ENCODE measurements at regions not wholly inside any gene's neighbourhood (a gene's known extent, or its start where the extent isn't known, plus 50 kb on each side); places are given as distances from the start of the nearest gene placed in this dataset.

DNA sequence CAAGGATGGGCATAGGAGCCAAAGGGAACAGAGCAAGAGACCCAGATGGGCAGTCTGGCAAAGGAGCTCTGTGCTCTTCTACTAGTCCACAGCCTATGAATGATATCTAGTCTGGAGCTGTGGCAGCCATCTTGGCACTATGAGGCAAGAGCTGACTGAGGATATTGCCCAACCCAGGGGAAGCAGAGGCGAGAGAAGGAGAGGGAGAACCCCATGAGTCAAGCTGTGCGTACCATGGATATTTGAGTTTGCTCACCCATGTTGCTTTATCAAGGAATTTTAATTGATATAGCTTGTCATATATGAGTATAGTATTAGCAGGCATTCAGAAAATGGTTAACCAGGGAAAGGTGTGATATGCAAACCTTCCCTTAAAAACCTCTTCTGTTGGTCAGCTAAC, 420.9 kb downstream of the PRDM2 start:
- TF ChIP-seq, protein P1, sequence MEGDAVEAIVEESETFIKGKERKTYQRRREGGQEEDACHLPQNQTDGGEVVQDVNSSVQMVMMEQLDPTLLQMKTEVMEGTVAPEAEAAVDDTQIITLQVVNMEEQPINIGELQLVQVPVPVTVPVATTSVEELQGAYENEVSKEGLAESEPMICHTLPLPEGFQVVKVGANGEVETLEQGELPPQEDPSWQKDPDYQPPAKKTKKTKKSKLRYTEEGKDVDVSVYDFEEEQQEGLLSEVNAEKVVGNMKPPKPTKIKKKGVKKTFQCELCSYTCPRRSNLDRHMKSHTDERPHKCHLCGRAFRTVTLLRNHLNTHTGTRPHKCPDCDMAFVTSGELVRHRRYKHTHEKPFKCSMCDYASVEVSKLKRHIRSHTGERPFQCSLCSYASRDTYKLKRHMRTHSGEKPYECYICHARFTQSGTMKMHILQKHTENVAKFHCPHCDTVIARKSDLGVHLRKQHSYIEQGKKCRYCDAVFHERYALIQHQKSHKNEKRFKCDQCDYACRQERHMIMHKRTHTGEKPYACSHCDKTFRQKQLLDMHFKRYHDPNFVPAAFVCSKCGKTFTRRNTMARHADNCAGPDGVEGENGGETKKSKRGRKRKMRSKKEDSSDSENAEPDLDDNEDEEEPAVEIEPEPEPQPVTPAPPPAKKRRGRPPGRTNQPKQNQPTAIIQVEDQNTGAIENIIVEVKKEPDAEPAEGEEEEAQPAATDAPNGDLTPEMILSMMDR (IDR thresholded peaks at IDR 0.05; ENCODE audit: poor library complexity), result no peak
- TF ChIP-seq EZH2phosphoT487 (IDR thresholded peaks at IDR 0.05; ENCODE audit: low read depth, severe bottlenecking, unreplicated experiment) (no peak), EZH2 (IDR thresholded peaks at IDR 0.05; ENCODE audit: borderline replicate concordance) (no peak)
- Histone ChIP-seq H3K27ac (no peak overlapping the region), H3K4me2 (no peak overlapping the region), H3K36me3 (replicated peaks; ENCODE audit: insufficient read depth, low read depth) (no peaks in the 10 kb centered on the region), H3K9me3 (ENCODE audit: low read depth) (no peaks in the 10 kb centered on the region), H3K27me3 (peaks cover 11% of the 10 kb centered on the region), H3K79me2 (no peaks in the 10 kb centered on the region), H2AFZ (no peak overlapping the region), H3K9me2 (replicated peaks; ENCODE audit: insufficient read depth) (no peaks in the 10 kb centered on the region), H4K20me1 (ENCODE audit: insufficient read depth, poor library complexity, severe bottlenecking) (no peaks in the 10 kb centered on the region), H3K4me3 (no peak overlapping the region), H3K4me1 (ENCODE audit: insufficient read depth) (no peaks in the 10 kb centered on the region)
- DNase-seq (ENCODE audit: low spot score), result no peak
- WGBS (ENCODE audit: low lambda C conversion rate, missing lambda C conversion rate), result 100% methylated on average over 2 of the region's 2 CpGs

- Histone ChIP-seq H3K4me3 (no peak overlapping the region), H3K9me2 (replicated peaks; ENCODE audit: insufficient read depth) (no peaks in the 10 kb centered on the region), H3K9me3 (ENCODE audit: low read depth) (no peaks in the 10 kb centered on the region), H3K79me2 (no peaks in the 10 kb centered on the region), H4K20me1 (ENCODE audit: insufficient read depth, poor library complexity, severe bottlenecking) (no peaks in the 10 kb centered on the region), H3K27ac (no peak overlapping the region), H3K4me2 (no peak overlapping the region), H2AFZ (no peak overlapping the region), H3K36me3 (replicated peaks; ENCODE audit: insufficient read depth, low read depth) (no peaks in the 10 kb centered on the region), H3K27me3 (peaks cover 2% of the 10 kb centered on the region), H3K4me1 (ENCODE audit: insufficient read depth) (no peaks in the 10 kb centered on the region)
- DNase-seq (ENCODE audit: low spot score), result no peak
- TF ChIP-seq EZH2 (IDR thresholded peaks at IDR 0.05; ENCODE audit: borderline replicate concordance) (no peak), EZH2phosphoT487 (IDR thresholded peaks at IDR 0.05; ENCODE audit: low read depth, severe bottlenecking, unreplicated experiment) (no peak)
- TF ChIP-seq, protein P1 (IDR thresholded peaks at IDR 0.05; ENCODE audit: poor library complexity), result no peak
- 100% methylated on average over 1 of the region's 1 CpG for WGBS (ENCODE audit: low lambda C conversion rate, missing lambda C conversion rate)
These were observed 428.1 kb downstream of the PRDM2 start for GRCh38 chr1:14128096-14128495.

DNA sequence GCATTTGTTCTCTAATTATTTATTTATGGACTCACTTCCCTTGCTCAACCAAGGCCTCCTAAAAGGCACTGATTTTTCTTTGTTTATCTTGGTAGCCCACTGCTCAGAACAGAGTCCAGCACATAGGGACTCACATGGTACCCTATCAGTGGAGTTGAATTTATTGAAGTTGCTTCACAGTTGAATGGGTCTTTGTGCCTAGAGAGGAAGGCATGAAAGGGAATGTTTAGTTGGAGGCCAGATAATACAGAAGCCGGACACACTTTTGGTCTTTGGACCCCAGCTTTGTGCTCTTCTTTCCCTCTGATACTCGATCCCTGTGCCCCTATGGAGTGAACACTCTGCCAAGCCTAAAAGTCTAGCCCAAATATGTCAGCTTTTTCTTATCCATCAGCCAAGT, 429.0 kb downstream of the PRDM2 start:
- Histone ChIP-seq H3K27me3 (no peaks in the 10 kb centered on the region), H3K4me1 (ENCODE audit: insufficient read depth) (no peaks in the 10 kb centered on the region), H3K9me2 (replicated peaks; ENCODE audit: insufficient read depth) (no peaks in the 10 kb centered on the region), H3K4me3 (no peak overlapping the region), H3K4me2 (no peak overlapping the region), H3K79me2 (no peaks in the 10 kb centered on the region), H2AFZ (no peak overlapping the region), H3K36me3 (replicated peaks; ENCODE audit: insufficient read depth, low read depth) (no peaks in the 10 kb centered on the region), H3K9me3 (ENCODE audit: low read depth) (no peaks in the 10 kb centered on the region), H4K20me1 (ENCODE audit: insufficient read depth, poor library complexity, severe bottlenecking) (no peaks in the 10 kb centered on the region), H3K27ac (no peak overlapping the region)
- 81% methylated on average over 2 of the region's 2 CpGs for WGBS (ENCODE audit: low lambda C conversion rate, missing lambda C conversion rate)
- TF ChIP-seq, protein P1 (IDR thresholded peaks at IDR 0.05; ENCODE audit: poor library complexity), result no peak
- TF ChIP-seq EZH2 (IDR thresholded peaks at IDR 0.05; ENCODE audit: borderline replicate concordance) (no peak), EZH2phosphoT487 (IDR thresholded peaks at IDR 0.05; ENCODE audit: low read depth, severe bottlenecking, unreplicated experiment) (no peak)
- no peak for DNase-seq (ENCODE audit: low spot score)

DNA sequence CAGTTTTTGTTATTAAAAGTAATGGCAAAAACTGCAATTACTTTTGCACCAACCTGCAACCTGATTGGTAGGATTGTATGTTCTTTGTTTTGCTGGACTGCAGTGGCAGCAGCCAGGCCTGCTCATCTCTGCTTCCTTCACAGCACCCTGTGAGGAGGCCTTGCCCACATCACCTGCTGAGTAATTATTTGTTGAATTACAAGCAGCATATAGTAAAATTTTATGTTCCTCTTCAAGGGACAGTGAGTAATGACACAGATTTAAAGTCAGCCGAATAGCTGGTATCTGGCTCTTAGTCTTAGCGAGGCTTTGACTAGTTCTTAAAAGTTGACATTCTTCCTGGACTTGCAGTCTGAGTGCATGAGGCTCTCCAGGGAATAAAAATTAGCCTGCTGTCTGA, 435.1 kb downstream of the PRDM2 start:
- H3K4me1 ChIP-seq (ENCODE audit: insufficient read depth), result no peaks in the 10 kb centered on the region
- TF ChIP-seq, protein P1 (IDR thresholded peaks at IDR 0.05; ENCODE audit: poor library complexity), result no peak
- no peak for TF ChIP-seq EZH2phosphoT487 (IDR thresholded peaks at IDR 0.05; ENCODE audit: low read depth, severe bottlenecking, unreplicated experiment)
- no peak for TF ChIP-seq EZH2 (IDR thresholded peaks at IDR 0.05; ENCODE audit: borderline replicate concordance)
- DNase-seq (ENCODE audit: low spot score), result no peak

More for the DNA sequence above, 435.1 kb downstream of the PRDM2 start:
- no peak overlapping the region for H3K27ac ChIP-seq
- H2AFZ ChIP-seq, result no peak overlapping the region
- no peaks in the 10 kb centered on the region for H3K36me3 ChIP-seq (replicated peaks; ENCODE audit: insufficient read depth, low read depth)
- H3K4me3 ChIP-seq, result no peak overlapping the region
- H3K9me3 ChIP-seq (ENCODE audit: low read depth), result no peaks in the 10 kb centered on the region
- H4K20me1 ChIP-seq (ENCODE audit: insufficient read depth, poor library complexity, severe bottlenecking), result no peaks in the 10 kb centered on the region
- H3K9me2 ChIP-seq (replicated peaks; ENCODE audit: insufficient read depth), result no peaks in the 10 kb centered on the region
- H3K4me2 ChIP-seq, result no peak overlapping the region
- no peaks in the 10 kb centered on the region for H3K27me3 ChIP-seq
- H3K79me2 ChIP-seq, result no peaks in the 10 kb centered on the region
- 62% methylated on average over 2 of the region's 2 CpGs for WGBS (ENCODE audit: low lambda C conversion rate, missing lambda C conversion rate)

All from hepatocyte (in vitro differentiated cells).